OCI-LY7 (cell line): ENCODE measurements at regions not wholly inside any gene's neighbourhood (a gene's known extent, or its start where the extent isn't known, plus 50 kb on each side); places are given as distances from the start of the nearest gene placed in this dataset.
"Not testable (repeated sequence)": the region's sequence is repeated elsewhere in the genome, so short reads cannot be mapped to it uniquely, and the experiment has no call there.

Experiments
- BruUV-seq: library from RNA; stranded (reverse); fragments of 400-500 nt; replicated peaks from 2 replicates; lab custom pipeline; 2021; lab: Mats Ljungman, UMichigan
- CTCF ChIA-PET: fragments of 300-600 bp; sonication (Branson Sonifier 250); formaldehyde crosslinking; loops from one replicate; lab custom pipeline; 2022; ENCODE audit warnings: antibody characterized with exemption; ENCODE audit not compliant: unreplicated experiment; lab: Charles Lee
- POLR2A ChIA-PET: fragments of 300-600 bp; sonication (Branson Sonifier 250); formaldehyde crosslinking; loops from one replicate; lab custom pipeline; 2022; ENCODE audit warnings: antibody characterized with exemption; lab: Charles Lee
- DNase-seq: peaks from one replicate; pipeline ENCODE4 v3.0.0-alpha.2; 2015; ENCODE audit warnings: low spot score
- H2AFZ ChIP-seq: fragments of 200-600 bp; sonication (generic), shearing (Covaris generic); 2 replicates; pipeline ENCODE4 v1.6.1; 2014; ENCODE audit warnings: mild to moderate bottlenecking, antibody characterized with exemption, low read length, moderate library complexity
- H3K27ac ChIP-seq: fragments of 200-600 bp; sonication (generic); 2 replicates; pipeline ENCODE4 v1.5.1; 2014; ENCODE audit warnings: mixed run types, low read depth, mild to moderate bottlenecking, moderate library complexity, low read length, inconsistent platforms; ENCODE audit not compliant: poor library complexity, severe bottlenecking
- H3K36me3 ChIP-seq: fragments of 200-600 bp; sonication (generic); 2 replicates; pipeline ENCODE4 v1.6.1; 2014; ENCODE audit warnings: mild to moderate bottlenecking, antibody characterized with exemption, low read length, moderate library complexity, mixed read lengths; ENCODE audit not compliant: insufficient read depth
- H3K4me1 ChIP-seq: fragments of 200-600 bp; sonication (generic); 2 replicates; pipeline ENCODE4 v1.5.1; 2014; ENCODE audit warnings: mild to moderate bottlenecking, low read length; ENCODE audit not compliant: insufficient read depth, poor library complexity, severe bottlenecking
- H3K4me2 ChIP-seq: fragments of 200-600 bp; sonication (generic); 2 replicates; pipeline ENCODE4 v1.6.1; 2014; ENCODE audit warnings: mild to moderate bottlenecking, low read length
- H3K4me3 ChIP-seq: fragments of 200-600 bp; sonication (generic); 2 replicates; pipeline ENCODE4 v1.5.1; 2014; ENCODE audit warnings: mild to moderate bottlenecking, low read depth, low read length; ENCODE audit not compliant: poor library complexity, severe bottlenecking
- H3K79me2 ChIP-seq: fragments of 200-600 bp; sonication (generic); 2 replicates; pipeline ENCODE4 v1.6.1; 2016; ENCODE audit warnings: low read depth, mild to moderate bottlenecking, low read length, moderate library complexity, mixed read lengths; ENCODE audit not compliant: insufficient read depth
- H3K9me2 ChIP-seq: fragments of 200-600 bp; sonication (generic); 2 replicates; pipeline ENCODE4 v1.6.1; 2016; ENCODE audit warnings: mild to moderate bottlenecking, low read length, mixed read lengths; ENCODE audit not compliant: insufficient read depth
- H3K9me3 ChIP-seq: fragments of 200-600 bp; sonication (generic); 2 replicates; pipeline ENCODE4 v1.6.1; 2014; ENCODE audit warnings: mild to moderate bottlenecking, mixed run types, low read length, mixed read lengths
- H4K20me1 ChIP-seq: fragments of 200-600 bp; sonication (generic); 2 replicates; pipeline ENCODE4 v1.6.1; 2014; ENCODE audit warnings: mild to moderate bottlenecking, antibody characterized with exemption, low read length, moderate library complexity, mixed read lengths; ENCODE audit not compliant: insufficient read depth
- EZH2phosphoT487 ChIP-seq: fragments of 200-600 bp; sonication (generic); IDR thresholded peaks from 2 replicates; pipeline ENCODE4 v1.6.1; 2018; ENCODE audit warnings: low read depth, borderline replicate concordance, mild to moderate bottlenecking, mixed run types, antibody characterized with exemption, low read length, moderate library complexity, mixed read lengths
- intact Hi-C: fragments of 100-400 bp; cut with micrococcal nuclease; formaldehyde crosslinking; loops from one replicate; pipeline ENCODE4 v1.10.0; 2022; ENCODE audit not compliant: unreplicated experiment
- TF ChIP-seq, protein P1 (sequence below): fragments of 200-600 bp; sonication (generic); conservative IDR thresholded peaks from 2 replicates; pipeline ENCODE4 v1.5.1; 2014; ENCODE audit warnings: mild to moderate bottlenecking, antibody characterized with exemption, low read length, moderate library complexity, mixed read lengths

DNA sequence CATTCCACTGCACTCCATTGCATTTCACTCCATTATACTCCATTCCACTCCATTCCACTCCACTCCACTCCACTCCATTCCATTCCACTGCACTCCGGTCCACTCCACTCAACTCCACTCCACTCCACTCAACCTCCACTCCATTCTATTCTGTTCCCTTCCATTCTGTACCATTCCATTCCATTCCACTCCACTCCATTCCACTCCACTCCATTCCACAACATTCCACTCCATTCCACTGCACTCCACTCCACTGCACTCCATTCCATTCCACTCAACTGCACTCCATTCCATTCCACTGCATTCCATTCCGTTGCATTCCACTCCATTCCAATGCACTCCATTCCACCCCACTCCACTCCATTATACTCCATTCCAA is 2565.3 kb upstream of the TPTE start:
- DNase-seq, H4K20me1 ChIP-seq, H3K4me1 ChIP-seq, intact Hi-C loops, H3K4me2 ChIP-seq, CTCF ChIA-PET, H3K9me2 ChIP-seq, BruUV-seq, H2AFZ ChIP-seq, POLR2A ChIA-PET, H3K4me3 ChIP-seq, H3K27ac ChIP-seq, H3K36me3 ChIP-seq, H3K79me2 ChIP-seq: not testable (repeated sequence)
- peaks cover 66% of the 10 kb centered on the region for H3K9me3 ChIP-seq

DNA sequence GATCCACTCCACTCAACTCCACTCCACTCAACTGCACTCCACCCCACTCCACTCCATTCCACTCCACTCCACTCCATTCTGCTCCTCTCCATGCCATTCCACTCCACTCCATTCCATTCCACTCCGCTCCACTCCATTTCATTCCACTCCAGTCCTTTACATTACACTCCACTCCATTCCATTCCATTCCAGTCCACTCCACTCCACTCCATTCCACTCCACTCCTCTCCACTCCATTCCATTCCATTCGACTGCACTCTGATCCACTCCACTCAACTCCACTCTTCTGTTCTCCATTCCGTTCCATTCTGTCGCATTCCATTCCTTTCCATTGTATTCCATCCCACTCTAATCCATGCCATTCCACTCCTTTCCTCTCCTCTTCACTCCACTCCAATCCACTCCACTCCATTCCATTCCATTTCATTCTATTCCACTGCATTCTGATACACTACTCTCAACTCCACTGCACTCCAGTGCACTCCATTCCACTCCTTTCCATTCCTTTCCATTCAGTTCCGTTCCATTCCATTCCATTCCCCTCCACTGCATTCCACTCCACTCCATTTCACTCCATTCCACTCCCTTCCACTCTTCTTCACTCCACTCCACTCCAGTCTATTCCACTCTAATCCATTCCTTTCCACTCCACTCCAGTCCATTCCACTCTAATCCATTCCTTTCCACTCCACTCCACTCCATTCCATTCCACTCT is 2564.2 kb upstream of the TPTE start:
- peaks cover 64% of the 10 kb centered on the region for H3K9me3 ChIP-seq
- H3K9me2 ChIP-seq, CTCF ChIA-PET, H3K27ac ChIP-seq, intact Hi-C loops, H3K4me1 ChIP-seq, POLR2A ChIA-PET, H3K36me3 ChIP-seq, BruUV-seq, H4K20me1 ChIP-seq, H2AFZ ChIP-seq, H3K4me2 ChIP-seq, H3K79me2 ChIP-seq, H3K4me3 ChIP-seq, DNase-seq: not testable (repeated sequence)

DNA sequence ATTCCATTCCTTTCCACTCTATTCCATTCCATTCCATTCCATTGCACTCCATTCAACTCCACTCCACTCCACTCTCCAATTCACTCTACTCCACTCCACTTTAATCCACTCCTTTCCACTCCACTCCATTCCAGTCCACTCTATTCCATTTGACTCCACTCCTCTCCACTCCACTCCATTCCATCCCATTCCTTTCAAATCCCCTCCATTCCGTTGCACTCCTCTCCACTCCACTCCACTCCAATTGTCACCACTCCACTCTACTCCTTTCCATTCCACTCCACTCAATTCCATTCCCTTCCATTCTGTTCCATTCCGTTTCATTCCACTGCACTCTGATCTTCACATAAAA is 2563.7 kb upstream of the TPTE start:
- H3K4me3 ChIP-seq: no peak overlapping the region
- H3K9me2 ChIP-seq: no peaks in the 10 kb centered on the region
- no peaks in the 10 kb centered on the region for H3K36me3 ChIP-seq
- ChIA-PET POLR2A (no interaction called here), CTCF (no interaction called here)
- peaks cover 63% of the 10 kb centered on the region for H3K9me3 ChIP-seq
- H3K79me2 ChIP-seq: no peaks in the 10 kb centered on the region
- no peaks in the 10 kb centered on the region for H4K20me1 ChIP-seq
- H3K4me1 ChIP-seq: no peaks in the 10 kb centered on the region
- intact Hi-C loops: no loop called here
- H2AFZ ChIP-seq: no peak overlapping the region
- TF ChIP-seq EZH2phosphoT487: no peak
- TF ChIP-seq, protein P1, sequence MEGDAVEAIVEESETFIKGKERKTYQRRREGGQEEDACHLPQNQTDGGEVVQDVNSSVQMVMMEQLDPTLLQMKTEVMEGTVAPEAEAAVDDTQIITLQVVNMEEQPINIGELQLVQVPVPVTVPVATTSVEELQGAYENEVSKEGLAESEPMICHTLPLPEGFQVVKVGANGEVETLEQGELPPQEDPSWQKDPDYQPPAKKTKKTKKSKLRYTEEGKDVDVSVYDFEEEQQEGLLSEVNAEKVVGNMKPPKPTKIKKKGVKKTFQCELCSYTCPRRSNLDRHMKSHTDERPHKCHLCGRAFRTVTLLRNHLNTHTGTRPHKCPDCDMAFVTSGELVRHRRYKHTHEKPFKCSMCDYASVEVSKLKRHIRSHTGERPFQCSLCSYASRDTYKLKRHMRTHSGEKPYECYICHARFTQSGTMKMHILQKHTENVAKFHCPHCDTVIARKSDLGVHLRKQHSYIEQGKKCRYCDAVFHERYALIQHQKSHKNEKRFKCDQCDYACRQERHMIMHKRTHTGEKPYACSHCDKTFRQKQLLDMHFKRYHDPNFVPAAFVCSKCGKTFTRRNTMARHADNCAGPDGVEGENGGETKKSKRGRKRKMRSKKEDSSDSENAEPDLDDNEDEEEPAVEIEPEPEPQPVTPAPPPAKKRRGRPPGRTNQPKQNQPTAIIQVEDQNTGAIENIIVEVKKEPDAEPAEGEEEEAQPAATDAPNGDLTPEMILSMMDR: no peak
- H3K4me2 ChIP-seq: no peak overlapping the region
- no peak for DNase-seq
- no peak overlapping the region for H3K27ac ChIP-seq
- BruUV-seq: no TSS peak
